ENCODE measurements at regions not wholly inside any gene's neighbourhood (a gene's known extent, or its start where the extent isn't known, plus 50 kb on each side); places are given as distances from the start of the nearest gene placed in this dataset.
A peak's percentile ranks its signal among the peaks of the same experiment; 100 is the strongest.

DNA sequence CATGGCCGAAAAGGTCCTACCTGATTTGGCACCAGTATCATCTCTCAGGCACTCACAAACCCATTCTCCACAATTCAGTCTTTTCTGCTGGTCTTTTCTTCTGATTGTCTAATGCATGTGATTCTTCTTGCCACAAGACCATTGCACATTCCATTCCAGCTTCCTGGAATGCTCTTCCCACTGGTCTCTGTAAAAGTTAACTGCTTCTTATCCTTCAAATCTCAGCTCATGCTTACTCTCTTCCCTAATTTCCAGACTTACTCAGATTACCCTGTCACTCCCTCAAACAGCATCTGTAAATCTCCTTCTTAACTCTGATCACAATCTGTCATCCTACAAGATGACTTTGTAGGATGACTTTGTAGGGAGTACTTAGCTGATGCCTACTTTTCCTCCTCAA is 320.2 kb downstream of the MAP2K6 start:
- intact Hi-C loops (cut with DNase I) = no loop called here
- TF ChIP-seq, protein P1, sequence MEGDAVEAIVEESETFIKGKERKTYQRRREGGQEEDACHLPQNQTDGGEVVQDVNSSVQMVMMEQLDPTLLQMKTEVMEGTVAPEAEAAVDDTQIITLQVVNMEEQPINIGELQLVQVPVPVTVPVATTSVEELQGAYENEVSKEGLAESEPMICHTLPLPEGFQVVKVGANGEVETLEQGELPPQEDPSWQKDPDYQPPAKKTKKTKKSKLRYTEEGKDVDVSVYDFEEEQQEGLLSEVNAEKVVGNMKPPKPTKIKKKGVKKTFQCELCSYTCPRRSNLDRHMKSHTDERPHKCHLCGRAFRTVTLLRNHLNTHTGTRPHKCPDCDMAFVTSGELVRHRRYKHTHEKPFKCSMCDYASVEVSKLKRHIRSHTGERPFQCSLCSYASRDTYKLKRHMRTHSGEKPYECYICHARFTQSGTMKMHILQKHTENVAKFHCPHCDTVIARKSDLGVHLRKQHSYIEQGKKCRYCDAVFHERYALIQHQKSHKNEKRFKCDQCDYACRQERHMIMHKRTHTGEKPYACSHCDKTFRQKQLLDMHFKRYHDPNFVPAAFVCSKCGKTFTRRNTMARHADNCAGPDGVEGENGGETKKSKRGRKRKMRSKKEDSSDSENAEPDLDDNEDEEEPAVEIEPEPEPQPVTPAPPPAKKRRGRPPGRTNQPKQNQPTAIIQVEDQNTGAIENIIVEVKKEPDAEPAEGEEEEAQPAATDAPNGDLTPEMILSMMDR (IDR thresholded peaks at IDR 0.05) = no peak
- Histone ChIP-seq H3K36me3 (no peaks in the 10 kb centered on the region), H3K4me1 (no peaks in the 10 kb centered on the region), H3K27ac (no peak overlapping the region), H3K27me3 (ENCODE audit: low read depth) (no peaks in the 10 kb centered on the region), H3K4me3 (no peak overlapping the region), H3K9me3 (no peaks in the 10 kb centered on the region)
- no peak for ATAC-seq
- DNase-seq = no peak

DNA sequence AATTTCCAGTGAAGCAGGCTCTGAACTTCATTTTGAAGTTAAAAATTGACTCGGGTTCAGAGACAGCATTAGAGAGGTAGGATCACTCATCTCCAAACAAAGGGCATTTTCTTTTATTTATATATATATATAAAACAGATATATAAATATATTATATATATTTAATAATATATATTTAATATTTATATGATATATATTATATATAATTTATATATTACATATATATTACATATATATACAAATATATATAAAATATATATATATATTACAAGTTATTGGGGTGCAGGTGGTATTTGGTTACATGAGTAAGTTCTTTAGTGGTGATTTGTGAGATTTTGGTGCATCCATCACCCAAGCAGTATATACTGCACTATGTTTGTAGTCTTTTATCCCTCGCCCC is 320.8 kb downstream of the MAP2K6 start:
- Histone ChIP-seq H3K36me3 (no peaks in the 10 kb centered on the region), H3K9me3 (no peaks in the 10 kb centered on the region), H3K4me1 (no peaks in the 10 kb centered on the region), H3K27ac (no peak overlapping the region), H3K27me3 (ENCODE audit: low read depth) (no peaks in the 10 kb centered on the region), H3K4me3 (no peak overlapping the region)
- intact Hi-C loops (cut with DNase I) = no loop called here
- no peak for ATAC-seq
- no peak for DNase-seq
- TF ChIP-seq, protein P1 (IDR thresholded peaks at IDR 0.05) = no peak

DNA sequence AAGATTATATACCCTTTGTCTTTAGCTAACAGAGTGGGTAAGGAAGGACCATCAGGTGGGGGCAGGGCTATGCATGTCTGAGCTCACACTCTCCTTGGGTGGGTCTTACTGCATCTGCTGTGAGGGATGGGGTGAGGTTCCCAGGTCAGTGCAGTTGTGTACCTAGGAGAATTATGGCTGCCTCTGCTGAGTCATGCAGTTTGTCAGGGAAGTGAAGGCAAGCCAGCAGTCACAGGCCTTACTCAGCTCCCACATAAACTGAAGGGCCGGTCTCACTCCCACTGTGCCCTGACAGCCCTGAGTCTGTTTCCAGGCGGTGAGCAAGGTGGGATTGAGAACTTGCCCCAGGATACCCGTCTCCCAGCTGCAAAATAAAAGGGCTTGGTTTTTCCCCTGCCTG is 328.6 kb downstream of the MAP2K6 start:
- TF ChIP-seq, protein P1 (IDR thresholded peaks at IDR 0.05) = no peak
- H3K9me3 ChIP-seq = no peaks in the 10 kb centered on the region
- H3K27ac ChIP-seq = no peak overlapping the region
- no peaks in the 10 kb centered on the region for H3K36me3 ChIP-seq
- H3K4me3 ChIP-seq = no peak overlapping the region
- no peak for ATAC-seq
- no peak for DNase-seq
- no peaks in the 10 kb centered on the region for H3K4me1 ChIP-seq
- H3K27me3 ChIP-seq (ENCODE audit: low read depth) = no peaks in the 10 kb centered on the region
- intact Hi-C loops (cut with DNase I) = no loop called here

DNA sequence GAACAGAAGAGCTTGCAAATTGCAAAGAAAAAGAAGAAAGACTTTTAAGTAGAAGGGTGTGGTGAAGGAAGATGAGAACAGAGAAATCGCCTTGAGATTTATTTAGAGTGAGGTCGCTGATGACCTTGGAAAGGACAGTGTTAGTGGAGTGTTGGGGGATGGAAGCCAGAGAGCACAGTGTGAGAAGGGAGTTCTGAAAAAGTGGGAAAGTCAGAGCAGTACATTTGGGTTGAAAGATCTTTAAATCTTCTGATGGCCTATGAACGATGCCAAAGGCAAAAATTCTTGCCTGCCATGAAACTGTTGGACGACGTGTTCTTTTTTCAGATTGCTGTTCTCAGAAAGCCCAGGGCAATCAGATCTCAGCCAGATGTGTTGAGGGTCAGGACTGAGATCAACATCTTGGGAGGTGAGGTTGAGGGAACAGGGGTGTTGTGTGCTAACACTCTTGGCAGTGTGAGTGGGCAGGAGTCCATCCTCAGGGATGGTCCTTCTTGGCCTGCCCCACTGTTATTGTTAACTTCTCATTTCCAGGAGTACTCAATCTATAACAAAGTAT is 330.1 kb downstream of the MAP2K6 start:
- Histone ChIP-seq H3K4me3 (no peak overlapping the region), H3K27ac (no peak overlapping the region), H3K27me3 (ENCODE audit: low read depth) (no peaks in the 10 kb centered on the region), H3K36me3 (no peaks in the 10 kb centered on the region), H3K9me3 (no peaks in the 10 kb centered on the region), H3K4me1 (no peaks in the 10 kb centered on the region)
- intact Hi-C loops (cut with DNase I) = no loop called here
- DNase-seq (no peak), ATAC-seq (peak in 1 of 2 donors; percentile 38)
- TF ChIP-seq, protein P1 (IDR thresholded peaks at IDR 0.05) = no peak

DNA sequence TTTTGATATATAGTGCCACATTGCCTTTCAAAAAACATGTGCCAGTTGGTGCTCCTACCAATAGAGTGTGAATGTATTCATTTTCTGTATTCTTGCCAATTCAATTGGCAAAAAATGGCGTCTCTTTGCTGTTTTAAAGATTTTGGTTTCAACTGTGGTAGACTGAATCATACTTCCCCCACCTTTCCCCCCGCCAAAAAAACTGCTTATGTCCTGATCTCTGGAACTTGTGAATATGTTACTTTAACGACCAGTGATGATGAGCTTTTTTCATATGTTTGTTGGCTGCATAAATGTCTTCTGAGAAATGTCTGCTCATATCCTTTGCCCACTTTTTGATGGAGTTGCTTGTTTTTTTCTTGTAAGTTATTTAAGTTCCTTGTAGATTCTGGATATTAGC is 325.1 kb upstream of the KCNJ16 start:
- Histone ChIP-seq H3K9me3 (no peaks in the 10 kb centered on the region), H3K4me1 (no peaks in the 10 kb centered on the region), H3K36me3 (no peaks in the 10 kb centered on the region), H3K4me3 (no peak overlapping the region), H3K27ac (no peak overlapping the region), H3K27me3 (ENCODE audit: low read depth) (no peaks in the 10 kb centered on the region)
- TF ChIP-seq, protein P1 (IDR thresholded peaks at IDR 0.05) = no peak
- ATAC-seq (no peak), DNase-seq (no peak)
- intact Hi-C loops (cut with DNase I) = no loop called here

All from lower lobe of right lung (tissue), 2 donors.